Gastroesophageal sphincter (tissue), 3 donors: ENCODE measurements at regions not wholly inside any gene's neighbourhood (a gene's known extent, or its start where the extent isn't known, plus 50 kb on each side); places are given as distances from the start of the nearest gene placed in this dataset.

ENCODE experiments used
- POLR2A ChIP-seq, 2 donors: fragments of 450-650 bp; IDR thresholded peaks; one replicate each; pipeline ENCODE4 v1.6.1; 2017; ENCODE audit warnings: antibody characterized with exemption in 2 of 2, mild to moderate bottlenecking in 2 of 2, moderate library complexity in 1 of 2
- POLR2AphosphoS5 ChIP-seq: sonication (generic); formaldehyde crosslinking; IDR thresholded peaks from one replicate; pipeline ENCODE4 v1.6.1; 2017; ENCODE audit warnings: antibody characterized with exemption
- TF ChIP-seq, protein P1 (sequence below), 4 experiments: fragments of 200-600 bp in 2 of 4; fragments of 450-650 bp in 2 of 4; sonication (generic) in 1 of 4; IDR thresholded peaks; one replicate each; pipeline ENCODE4 v1.5.1; 2017 to 2019; ENCODE audit warnings: antibody characterized with exemption in 4 of 4, mild to moderate bottlenecking in 2 of 4, moderate library complexity in 2 of 4

DNA sequence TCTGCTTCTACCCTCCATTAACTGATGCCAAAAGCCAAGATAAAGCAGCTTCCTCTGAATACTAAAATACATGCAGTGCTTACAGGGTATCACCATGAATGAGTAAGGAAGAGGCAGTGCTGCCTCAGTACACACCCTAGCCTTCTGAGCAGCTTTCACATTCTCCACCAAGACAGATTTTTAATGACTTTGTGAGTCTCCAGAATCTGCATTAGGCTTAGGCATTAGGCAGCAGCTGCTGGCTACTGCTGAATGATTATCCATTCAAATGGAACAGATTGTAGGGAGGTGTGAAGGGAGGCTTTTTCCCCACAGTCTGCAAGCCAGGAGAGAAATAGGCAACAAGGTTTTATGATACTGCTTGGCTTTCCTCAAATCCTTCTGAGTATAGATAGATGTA lies 1226.7 kb upstream of the LRRN3 start:
- TF ChIP-seq, protein P1, sequence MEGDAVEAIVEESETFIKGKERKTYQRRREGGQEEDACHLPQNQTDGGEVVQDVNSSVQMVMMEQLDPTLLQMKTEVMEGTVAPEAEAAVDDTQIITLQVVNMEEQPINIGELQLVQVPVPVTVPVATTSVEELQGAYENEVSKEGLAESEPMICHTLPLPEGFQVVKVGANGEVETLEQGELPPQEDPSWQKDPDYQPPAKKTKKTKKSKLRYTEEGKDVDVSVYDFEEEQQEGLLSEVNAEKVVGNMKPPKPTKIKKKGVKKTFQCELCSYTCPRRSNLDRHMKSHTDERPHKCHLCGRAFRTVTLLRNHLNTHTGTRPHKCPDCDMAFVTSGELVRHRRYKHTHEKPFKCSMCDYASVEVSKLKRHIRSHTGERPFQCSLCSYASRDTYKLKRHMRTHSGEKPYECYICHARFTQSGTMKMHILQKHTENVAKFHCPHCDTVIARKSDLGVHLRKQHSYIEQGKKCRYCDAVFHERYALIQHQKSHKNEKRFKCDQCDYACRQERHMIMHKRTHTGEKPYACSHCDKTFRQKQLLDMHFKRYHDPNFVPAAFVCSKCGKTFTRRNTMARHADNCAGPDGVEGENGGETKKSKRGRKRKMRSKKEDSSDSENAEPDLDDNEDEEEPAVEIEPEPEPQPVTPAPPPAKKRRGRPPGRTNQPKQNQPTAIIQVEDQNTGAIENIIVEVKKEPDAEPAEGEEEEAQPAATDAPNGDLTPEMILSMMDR (IDR thresholded peaks at IDR 0.05): no peak
- TF ChIP-seq POLR2A (IDR thresholded peaks at IDR 0.05) (no peak), POLR2AphosphoS5 (no peak)
